Cardiac muscle cell (in vitro differentiated cells and primary cell): ENCODE measurements at regions not wholly inside any gene's neighbourhood (a gene's known extent, or its start where the extent isn't known, plus 50 kb on each side); places are given as distances from the start of the nearest gene placed in this dataset.

ENCODE experiments used
- DNase-seq, 2 donors: peaks; one replicate each; pipeline versions ENCODE4 v3.0.0 to v3.0.0-alpha.2; 2010 to 2017; ENCODE audit warnings: low read depth in 1 of 2, low spot score in 1 of 2
- H3K27ac ChIP-seq: fragments of 200-600 bp; sonication (generic); 2 replicates; pipeline ENCODE4 v1.5.1; 2016
- H3K27me3 ChIP-seq: fragments of 200-600 bp; sonication (generic); 2 replicates; pipeline ENCODE4 v1.6.0; 2016; ENCODE audit warnings: control low read depth
- H3K36me3 ChIP-seq: fragments of 200-600 bp; sonication (generic); 2 replicates; pipeline ENCODE4 v1.5.1; 2016; ENCODE audit warnings: control low read depth
- H3K4me1 ChIP-seq: fragments of 200-600 bp; sonication (generic); 2 replicates; pipeline ENCODE4 v1.8.1; 2017; ENCODE audit warnings: low read depth, mild to moderate bottlenecking, mixed run types
- H3K4me3 ChIP-seq: fragments of 200-600 bp; sonication (generic); 2 replicates; pipeline ENCODE4 v1.5.1; 2016; ENCODE audit warnings: mild to moderate bottlenecking
- H3K9me3 ChIP-seq: fragments of 200-600 bp; sonication (generic); 2 replicates; pipeline ENCODE4 v1.5.1; 2017; ENCODE audit warnings: low read depth, mild to moderate bottlenecking, control low read depth
- CTCF ChIP-seq: IDR thresholded peaks from 2 replicates; pipeline ENCODE4 v1.5.1; 2012; ENCODE audit warnings: low read depth, mild to moderate bottlenecking, low read length

GRCh38 chr6:6919173-6919572 is 188.6 kb upstream of the RREB1 start:
- no peaks in the 10 kb centered on the region for H3K4me1 ChIP-seq
- H3K36me3 ChIP-seq: no peaks in the 10 kb centered on the region
- H3K27me3 ChIP-seq: no peaks in the 10 kb centered on the region
- no peak overlapping the region for H3K27ac ChIP-seq
- no peak for DNase-seq
- H3K4me3 ChIP-seq: no peak overlapping the region
- no peaks in the 10 kb centered on the region for H3K9me3 ChIP-seq
- no peak for TF ChIP-seq CTCF

- no peaks in the 10 kb centered on the region for H3K9me3 ChIP-seq
- H3K36me3 ChIP-seq: no peaks in the 10 kb centered on the region
- DNase-seq: no peak
- H3K4me3 ChIP-seq: no peak overlapping the region
- no peaks in the 10 kb centered on the region for H3K27me3 ChIP-seq
- no peak overlapping the region for H3K27ac ChIP-seq
- H3K4me1 ChIP-seq: no peaks in the 10 kb centered on the region
- no peak for TF ChIP-seq CTCF
Observed at GRCh38 chr6:6920114-6920986, 187.4 kb upstream of the RREB1 start.

- Histone ChIP-seq H3K36me3 (no peaks in the 10 kb centered on the region), H3K27me3 (no peaks in the 10 kb centered on the region), H3K27ac (no peak overlapping the region), H3K4me1 (no peaks in the 10 kb centered on the region), H3K4me3 (no peak overlapping the region), H3K9me3 (no peaks in the 10 kb centered on the region)
- TF ChIP-seq CTCF: no peak
- no peak for DNase-seq
Observed at GRCh38 chr6:6920987-6921313, 186.8 kb upstream of the RREB1 start.

GRCh38 chr6:6922166-6922565 is 185.6 kb upstream of the RREB1 start:
- no peak for TF ChIP-seq CTCF
- H3K4me1 ChIP-seq: peaks cover 6% of the 10 kb centered on the region
- no peak for DNase-seq
- no peaks in the 10 kb centered on the region for H3K9me3 ChIP-seq
- H3K4me3 ChIP-seq: no peak overlapping the region
- no peak overlapping the region for H3K27ac ChIP-seq
- no peaks in the 10 kb centered on the region for H3K36me3 ChIP-seq
- H3K27me3 ChIP-seq: no peaks in the 10 kb centered on the region

GRCh38 chr6:6923605-6924004 is 184.2 kb upstream of the RREB1 start:
- no peaks in the 10 kb centered on the region for H3K27me3 ChIP-seq
- no peak overlapping the region for H3K4me3 ChIP-seq
- H3K36me3 ChIP-seq: no peaks in the 10 kb centered on the region
- no peak overlapping the region for H3K27ac ChIP-seq
- DNase-seq: no peak
- no peaks in the 10 kb centered on the region for H3K9me3 ChIP-seq
- peaks cover 16% of the 10 kb centered on the region for H3K4me1 ChIP-seq
- TF ChIP-seq CTCF: no peak
